Astrocyte (in vitro differentiated cells and primary cell): ENCODE measurements at regions not wholly inside any gene's neighbourhood (a gene's known extent, or its start where the extent isn't known, plus 50 kb on each side); places are given as distances from the start of the nearest gene placed in this dataset.

Source experiments
- DNase-seq: peaks from one replicate; pipeline ENCODE4 v3.0.0-alpha.2; 2010; ENCODE audit warnings: low read depth
- FAIRE-seq: peaks from 2 replicates; lab custom pipeline; 2011; peaks lifted over from hg19 to GRCh38; lab: Jason Lieb, UNC
- H2AFZ ChIP-seq: 2 replicates; pipeline ENCODE4 v1.6.0; 2012; ENCODE audit warnings: low read depth, low read length, inconsistent platforms
- H3K27ac ChIP-seq: 2 replicates; pipeline ENCODE4 v1.5.1; 2011; ENCODE audit warnings: low read depth, low read length, inconsistent platforms
- H3K27me3 ChIP-seq: 2 replicates; pipeline ENCODE4 v1.6.0; 2011; ENCODE audit warnings: low read length, inconsistent platforms; ENCODE audit not compliant: insufficient read depth
- H3K36me3 ChIP-seq: 2 replicates; pipeline ENCODE4 v1.5.1; 2011; ENCODE audit warnings: low read length, inconsistent platforms; ENCODE audit not compliant: insufficient read depth
- H3K4me1 ChIP-seq: 2 replicates; pipeline ENCODE4 v1.5.1; 2011; ENCODE audit warnings: low read length, inconsistent platforms; ENCODE audit not compliant: insufficient read depth
- H3K4me2 ChIP-seq: 2 replicates; pipeline ENCODE4 v1.6.0; 2012; ENCODE audit warnings: low read length, inconsistent platforms
- H3K4me3 ChIP-seq: 2 replicates; pipeline ENCODE4 v1.5.1; 2011; ENCODE audit warnings: low read depth, mild to moderate bottlenecking, low read length, inconsistent platforms; ENCODE audit not compliant: insufficient read depth
- H3K79me2 ChIP-seq: 2 replicates; pipeline ENCODE4 v1.6.0; 2012; ENCODE audit warnings: mild to moderate bottlenecking, low read length, inconsistent platforms; ENCODE audit not compliant: insufficient read depth
- H3K9ac ChIP-seq: 2 replicates; pipeline ENCODE4 v1.6.0; 2012; ENCODE audit warnings: mild to moderate bottlenecking, low read length, inconsistent platforms
- H3K9me3 ChIP-seq: 2 replicates; pipeline ENCODE4 v1.5.1; 2012; ENCODE audit warnings: low read depth, mild to moderate bottlenecking, low read length, inconsistent platforms; ENCODE audit not compliant: insufficient read depth
- H4K20me1 ChIP-seq: 2 replicates; pipeline ENCODE4 v1.6.0; 2012; ENCODE audit warnings: low read length, inconsistent platforms; ENCODE audit not compliant: insufficient read depth
- H3K27ac Mint-ChIP-seq: one replicate; pipeline ENCODE4 v1.8.0; 2021; ENCODE audit warnings: mild to moderate bottlenecking, mixed read lengths; ENCODE audit not compliant: unreplicated experiment
- H3K27me3 Mint-ChIP-seq: one replicate; pipeline ENCODE4 v1.8.0; 2021; ENCODE audit warnings: low read depth, mixed read lengths; ENCODE audit not compliant: unreplicated experiment
- H3K36me3 Mint-ChIP-seq: one replicate; pipeline ENCODE4 v1.8.0; 2021; ENCODE audit warnings: low read depth, mixed read lengths; ENCODE audit not compliant: unreplicated experiment
- H3K4me1 Mint-ChIP-seq: one replicate; pipeline ENCODE4 v1.8.0; 2021; ENCODE audit warnings: low read depth, mixed read lengths; ENCODE audit not compliant: unreplicated experiment
- H3K4me3 Mint-ChIP-seq: one replicate; pipeline ENCODE4 v1.8.0; 2021; ENCODE audit warnings: mild to moderate bottlenecking, moderate library complexity, mixed read lengths; ENCODE audit not compliant: unreplicated experiment
- H3K9me3 Mint-ChIP-seq: one replicate; pipeline ENCODE4 v1.8.0; 2021; ENCODE audit warnings: mild to moderate bottlenecking, mixed read lengths; ENCODE audit not compliant: unreplicated experiment
- CTCF ChIP-seq: IDR thresholded peaks from 2 replicates; pipeline ENCODE4 v1.5.1; 2011; ENCODE audit warnings: low read depth, mild to moderate bottlenecking, inconsistent platforms, low read length, moderate library complexity; ENCODE audit not compliant: insufficient read depth
- EZH2 ChIP-seq: IDR thresholded peaks from 2 replicates; pipeline ENCODE4 v1.6.1; 2012; ENCODE audit warnings: mild to moderate bottlenecking, low read length, inconsistent platforms; ENCODE audit not compliant: insufficient read depth

- no peak overlapping the region for H3K27ac ChIP-seq
- Mint-ChIP-seq H3K36me3 (no peaks in the 10 kb centered on the region), H3K4me3 (no peak overlapping the region), H3K27ac (no peak overlapping the region), H3K27me3 (no peaks in the 10 kb centered on the region), H3K4me1 (peaks cover 11% of the 10 kb centered on the region), H3K9me3 (no peaks in the 10 kb centered on the region)
- no peaks in the 10 kb centered on the region for H4K20me1 ChIP-seq
- no peak overlapping the region for H3K4me3 ChIP-seq
- no peak overlapping the region for H3K4me2 ChIP-seq
- no peak overlapping the region for H2AFZ ChIP-seq
- H3K9ac ChIP-seq: no peak overlapping the region
- TF ChIP-seq EZH2: no peak
- no peak for TF ChIP-seq CTCF
- H3K36me3 ChIP-seq: no peaks in the 10 kb centered on the region
- FAIRE-seq: no peak
- H3K27me3 ChIP-seq: no peaks in the 10 kb centered on the region
- no peaks in the 10 kb centered on the region for H3K79me2 ChIP-seq
- no peaks in the 10 kb centered on the region for H3K9me3 ChIP-seq
- DNase-seq: no peak
- no peaks in the 10 kb centered on the region for H3K4me1 ChIP-seq
Measured at GRCh38 chr5:35483780-35484179, 133.9 kb upstream of the SPEF2 start.

- no peaks in the 10 kb centered on the region for H3K9me3 ChIP-seq
- no peaks in the 10 kb centered on the region for H3K36me3 Mint-ChIP-seq
- no peaks in the 10 kb centered on the region for H4K20me1 ChIP-seq
- no peak overlapping the region for H3K4me3 Mint-ChIP-seq
- TF ChIP-seq EZH2: no peak
- DNase-seq (no peak), FAIRE-seq (no peak)
- H3K27me3 Mint-ChIP-seq: no peaks in the 10 kb centered on the region
- H3K4me2 ChIP-seq: no peak overlapping the region
- H3K4me3 ChIP-seq: no peak overlapping the region
- H3K9me3 Mint-ChIP-seq: no peaks in the 10 kb centered on the region
- H3K4me1 ChIP-seq: no peaks in the 10 kb centered on the region
- H3K27me3 ChIP-seq: no peaks in the 10 kb centered on the region
- no peaks in the 10 kb centered on the region for H3K79me2 ChIP-seq
- no peak overlapping the region for H3K27ac Mint-ChIP-seq
- no peaks in the 10 kb centered on the region for H3K36me3 ChIP-seq
- H3K27ac ChIP-seq: no peak overlapping the region
- no peak overlapping the region for H3K9ac ChIP-seq
- no peak overlapping the region for H2AFZ ChIP-seq
- peaks cover 11% of the 10 kb centered on the region for H3K4me1 Mint-ChIP-seq
Measured at GRCh38 chr5:35483191-35483590, 134.5 kb upstream of the SPEF2 start.

- Mint-ChIP-seq H3K9me3 (no peaks in the 10 kb centered on the region), H3K27ac (no peak overlapping the region), H3K36me3 (no peaks in the 10 kb centered on the region), H3K4me1 (peaks cover 11% of the 10 kb centered on the region), H3K27me3 (no peaks in the 10 kb centered on the region), H3K4me3 (no peak overlapping the region)
- Histone ChIP-seq H3K9ac (no peak overlapping the region), H3K4me3 (no peak overlapping the region), H3K4me2 (no peak overlapping the region), H3K36me3 (no peaks in the 10 kb centered on the region), H3K27me3 (no peaks in the 10 kb centered on the region), H2AFZ (no peak overlapping the region), H3K4me1 (no peaks in the 10 kb centered on the region), H4K20me1 (no peaks in the 10 kb centered on the region), H3K79me2 (no peaks in the 10 kb centered on the region), H3K27ac (no peak overlapping the region), H3K9me3 (no peaks in the 10 kb centered on the region)
- no peak for TF ChIP-seq CTCF
- TF ChIP-seq EZH2: no peak
- no peak for FAIRE-seq
- no peak for DNase-seq
Measured at GRCh38 chr5:35482167-35482755, 135.4 kb upstream of the SPEF2 start.
